ENCODE measurements at regions not wholly inside any gene's neighbourhood (a gene's known extent, or its start where the extent isn't known, plus 50 kb on each side); places are given as distances from the start of the nearest gene placed in this dataset.
"Not testable (repeated sequence)": the region's sequence is repeated elsewhere in the genome, so short reads cannot be mapped to it uniquely, and the experiment has no call there.

DNA sequence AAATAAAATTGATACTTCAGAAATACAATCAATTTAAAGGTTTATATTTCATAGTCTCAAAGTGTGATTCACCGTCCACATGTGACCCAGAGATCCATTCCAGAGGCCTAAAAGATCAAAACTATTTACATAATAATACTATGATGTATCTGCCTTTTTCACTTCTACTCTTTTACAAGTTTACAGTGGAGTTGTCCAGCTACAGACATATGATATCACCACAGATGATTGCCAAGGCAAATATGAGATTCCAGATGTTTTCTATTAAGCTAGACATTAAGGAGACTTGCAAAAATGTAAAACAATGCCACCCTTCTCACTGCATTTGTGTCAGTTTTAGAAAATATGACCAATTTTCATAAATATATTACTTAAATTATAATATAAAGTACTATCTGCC is 443.7 kb downstream of the GJA1 start:
- no peak for DNase-seq (ENCODE audit: extremely low read depth in 1 of 11, low read depth in 9 of 11, low spot score in 4 of 11)

DNA sequence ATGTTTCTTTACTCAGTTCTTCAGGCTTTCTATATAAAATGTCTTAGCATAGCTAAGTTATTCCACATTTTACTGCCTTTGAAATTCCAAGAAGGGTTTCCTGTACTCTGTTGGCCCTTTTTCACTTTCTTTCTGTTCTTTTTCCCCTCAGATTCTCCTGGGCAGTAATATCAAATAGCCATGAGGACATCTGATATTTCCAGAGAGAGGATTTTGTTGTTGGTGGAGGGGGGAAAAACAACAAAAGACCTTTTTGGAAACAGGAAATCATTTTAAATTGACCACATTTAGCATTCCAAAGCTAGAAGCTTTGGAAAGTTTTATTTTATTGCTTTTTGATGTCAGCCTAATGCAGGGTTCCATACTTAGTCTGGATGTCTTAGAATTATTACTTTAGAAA is 445.4 kb downstream of the GJA1 start:
- no peak for DNase-seq (ENCODE audit: extremely low read depth in 1 of 11, low read depth in 9 of 11, low spot score in 4 of 11)

DNA sequence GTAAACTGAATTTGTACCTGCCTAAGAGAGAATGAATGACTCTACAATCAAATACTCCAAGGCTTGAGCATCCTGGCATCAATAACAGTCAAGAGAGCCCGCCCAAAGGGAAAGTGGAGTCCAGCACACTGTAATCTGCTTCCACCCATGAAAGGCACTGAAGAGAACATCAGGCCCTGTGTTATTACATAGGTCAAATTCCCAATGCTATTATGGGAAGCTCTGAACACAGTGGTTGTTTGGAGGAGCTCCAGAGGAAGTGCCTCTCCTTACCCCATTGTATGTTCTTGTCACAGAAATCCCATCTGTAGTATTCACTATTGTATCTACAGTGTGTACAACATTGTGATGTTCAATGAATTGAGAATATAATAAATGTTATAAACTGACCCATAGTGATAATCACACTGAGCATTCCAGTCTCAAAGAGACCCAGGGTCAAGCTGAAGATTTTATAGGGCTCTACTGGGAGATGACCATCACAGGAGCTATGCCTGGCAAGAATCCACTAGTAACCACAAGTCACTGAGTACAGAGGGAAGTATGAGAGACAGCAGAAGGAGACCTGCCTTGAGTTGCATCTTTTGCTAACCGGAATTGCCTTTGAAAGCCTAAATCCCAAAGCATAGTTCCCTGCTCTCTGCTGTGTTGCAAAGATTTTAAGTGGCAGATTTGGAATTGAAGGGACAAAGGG is 446.7 kb downstream of the GJA1 start:
- DNase-seq (ENCODE audit: extremely low read depth in 1 of 11, low read depth in 9 of 11, low spot score in 4 of 11) = no peak

DNA sequence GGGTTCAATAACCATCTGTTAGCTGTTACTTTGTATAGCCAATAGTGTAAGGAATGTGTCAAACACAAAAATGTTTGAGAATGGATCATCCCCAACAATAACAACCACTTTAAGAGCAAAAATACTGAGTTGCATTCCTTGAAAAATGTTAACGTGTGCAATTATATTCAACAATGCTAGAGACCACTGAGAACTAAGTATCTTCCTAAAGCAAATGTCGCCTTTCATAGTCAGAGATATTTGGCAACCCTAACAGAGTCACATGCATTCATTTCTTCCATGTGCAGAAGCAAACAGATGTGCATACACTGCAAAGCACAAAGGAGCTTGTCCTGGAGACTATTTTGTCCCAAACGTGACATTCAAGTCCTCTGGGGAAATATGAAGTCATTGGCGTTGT is 448.6 kb downstream of the GJA1 start:
- no peak for DNase-seq (ENCODE audit: extremely low read depth in 1 of 11, low read depth in 9 of 11, low spot score in 4 of 11)

DNA sequence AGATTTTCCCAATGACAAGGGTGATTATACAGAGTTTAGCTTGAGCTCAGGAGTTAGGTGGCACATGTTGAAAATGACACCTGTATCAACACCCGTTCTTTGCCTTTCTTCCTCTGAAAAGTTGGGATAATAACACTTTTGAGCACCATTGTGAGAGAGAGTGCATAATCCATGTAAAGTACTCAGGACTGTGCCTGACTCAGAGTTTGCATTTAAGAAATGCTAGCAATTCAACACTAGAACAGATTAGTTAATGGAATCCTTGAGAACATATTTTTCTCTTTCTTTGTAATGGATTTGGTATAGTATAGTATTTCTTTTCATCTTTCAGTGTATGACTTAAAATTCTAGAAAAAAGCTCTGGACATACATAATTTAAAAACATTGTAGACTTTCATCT is 449.2 kb downstream of the GJA1 start:
- no peak for DNase-seq (ENCODE audit: extremely low read depth in 1 of 11, low read depth in 9 of 11, low spot score in 4 of 11)

DNA sequence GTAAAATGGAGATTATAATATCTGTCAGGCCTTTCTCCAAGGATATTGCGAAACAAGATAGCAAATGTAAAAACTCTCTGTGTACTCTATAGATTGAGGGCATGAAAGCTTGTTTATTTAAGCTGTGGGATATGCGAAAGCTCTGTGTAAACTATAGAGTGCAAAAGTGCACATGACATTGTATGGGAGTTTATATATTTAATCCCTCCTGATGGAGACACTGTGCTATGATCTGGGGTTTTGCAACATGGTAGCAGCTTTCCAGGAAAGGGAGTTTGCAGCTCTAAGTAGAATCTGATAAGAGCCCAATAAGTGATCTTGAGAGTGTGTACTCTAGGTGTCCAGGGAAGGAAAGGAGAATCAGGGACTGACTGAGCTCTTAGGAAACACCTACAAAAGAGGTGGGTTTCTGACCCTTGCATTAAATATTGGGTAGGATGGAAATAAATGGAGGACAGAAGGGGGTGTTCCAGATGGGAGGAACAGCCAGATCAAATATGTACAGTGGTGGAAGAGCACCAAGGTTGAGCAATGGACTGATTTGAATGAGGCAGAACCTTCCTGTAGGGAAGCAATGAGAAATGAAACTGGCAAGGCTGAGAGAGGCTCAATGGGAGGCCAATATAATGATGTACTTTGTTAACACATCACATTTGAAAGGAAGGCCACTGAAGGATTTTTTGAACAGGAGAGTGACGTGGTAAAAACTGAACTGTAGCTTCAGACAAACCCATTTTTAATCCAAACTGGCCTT is 450.1 kb downstream of the GJA1 start:
- DNase-seq (ENCODE audit: extremely low read depth in 1 of 11, low read depth in 9 of 11, low spot score in 4 of 11) = no peak

DNA sequence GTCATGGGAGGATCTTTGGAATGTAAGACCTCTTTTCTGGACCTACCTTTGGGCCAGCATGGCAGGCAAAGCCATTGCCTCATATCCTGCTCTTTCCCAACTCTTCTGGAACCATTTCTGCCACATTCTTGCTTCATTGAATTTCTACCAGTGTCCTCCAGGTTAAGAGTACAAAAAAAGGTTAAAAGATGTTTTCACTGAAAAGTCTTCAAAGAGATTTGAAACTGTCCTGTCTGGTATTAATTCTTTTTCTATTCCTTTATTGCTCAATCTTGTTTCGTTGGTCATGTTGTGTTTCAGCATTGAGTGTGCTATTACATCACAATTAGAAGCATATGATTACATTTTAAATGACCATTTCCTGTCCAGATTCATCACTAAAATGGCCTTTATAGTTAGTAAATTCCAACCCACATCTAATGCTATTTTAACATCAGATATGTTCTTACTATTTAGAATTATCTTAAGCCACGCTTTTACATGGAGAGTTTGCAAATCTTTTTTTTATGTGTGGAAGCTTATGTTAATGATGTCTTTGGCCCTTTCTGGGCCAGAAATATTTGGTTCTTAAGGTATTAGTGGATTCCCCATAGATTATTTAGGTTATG is 450.9 kb downstream of the GJA1 start:
- no peak for DNase-seq (ENCODE audit: extremely low read depth in 1 of 11, low read depth in 9 of 11, low spot score in 4 of 11)

DNA sequence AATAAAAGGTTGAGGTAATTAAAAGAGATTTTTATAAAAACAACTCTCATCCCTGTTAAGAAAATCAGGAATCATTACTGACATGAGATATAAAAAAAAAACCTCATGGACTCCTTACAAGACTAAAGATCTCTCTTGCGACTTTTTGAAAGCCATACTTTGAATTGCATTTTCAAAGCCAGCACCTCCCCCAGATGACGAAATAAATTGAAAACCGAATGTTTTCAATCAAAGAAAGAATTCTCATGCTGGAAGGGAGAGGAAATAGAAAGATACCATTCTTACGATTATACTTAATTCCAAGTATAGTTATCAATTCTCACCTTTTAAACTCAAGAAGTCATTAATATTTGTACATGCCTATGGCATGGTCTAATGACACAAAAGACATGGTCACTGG is 452.3 kb downstream of the GJA1 start:
- DNase-seq (ENCODE audit: extremely low read depth in 1 of 11, low read depth in 9 of 11, low spot score in 4 of 11) = no peak

DNA sequence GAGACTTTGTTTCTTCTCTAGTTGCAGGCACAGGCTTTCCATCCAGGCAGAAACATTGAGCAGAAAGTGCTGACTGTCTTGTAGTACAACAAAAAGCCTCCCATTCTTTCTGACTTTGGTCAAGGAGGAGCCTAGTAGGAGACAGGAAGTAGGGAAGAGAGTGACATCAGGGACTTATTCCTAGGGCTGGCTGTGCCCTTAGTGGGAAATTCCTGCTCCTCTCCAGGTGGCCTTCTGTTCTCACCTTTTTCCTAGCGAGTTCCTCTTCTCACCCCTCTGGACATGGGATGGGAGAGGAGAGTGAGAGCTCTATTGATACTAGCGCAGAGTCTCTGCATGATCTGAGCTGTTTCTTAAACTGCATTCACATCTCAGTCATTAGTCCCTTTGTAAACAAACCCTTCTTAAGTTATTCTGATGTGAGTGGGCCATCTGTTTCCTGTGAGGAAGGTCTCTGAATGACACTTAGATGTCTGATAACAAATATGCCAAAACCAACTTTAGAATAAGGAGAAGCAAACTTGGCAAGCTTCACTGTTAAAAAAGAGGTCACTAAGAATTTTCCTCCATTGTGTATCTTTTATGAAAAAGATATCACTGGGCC is 455.0 kb downstream of the GJA1 start:
- no peak for DNase-seq (ENCODE audit: extremely low read depth in 1 of 11, low read depth in 9 of 11, low spot score in 4 of 11)

DNA sequence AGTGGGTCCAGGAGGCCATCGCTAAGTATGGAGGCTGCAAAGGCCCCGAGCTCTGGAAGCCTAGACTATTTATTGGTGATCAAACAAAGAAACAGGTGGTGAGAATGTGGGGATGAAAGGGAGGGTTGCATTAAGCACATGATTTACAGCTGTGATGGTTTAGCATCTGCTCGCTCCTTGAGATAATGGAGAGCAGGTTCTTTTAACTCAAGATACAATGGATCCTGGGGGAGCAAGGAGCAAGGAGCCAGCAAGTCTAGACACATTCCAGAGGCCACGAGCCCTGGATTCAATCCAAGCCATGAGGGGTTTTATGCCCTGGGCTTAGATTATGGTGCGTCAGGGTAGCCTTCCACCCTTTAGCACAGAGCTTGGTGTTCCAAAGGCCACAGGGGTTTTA is 460.3 kb downstream of the GJA1 start:
- DNase-seq (ENCODE audit: extremely low read depth in 1 of 11, low read depth in 9 of 11, low spot score in 4 of 11) = not testable (repeated sequence)

DNA sequence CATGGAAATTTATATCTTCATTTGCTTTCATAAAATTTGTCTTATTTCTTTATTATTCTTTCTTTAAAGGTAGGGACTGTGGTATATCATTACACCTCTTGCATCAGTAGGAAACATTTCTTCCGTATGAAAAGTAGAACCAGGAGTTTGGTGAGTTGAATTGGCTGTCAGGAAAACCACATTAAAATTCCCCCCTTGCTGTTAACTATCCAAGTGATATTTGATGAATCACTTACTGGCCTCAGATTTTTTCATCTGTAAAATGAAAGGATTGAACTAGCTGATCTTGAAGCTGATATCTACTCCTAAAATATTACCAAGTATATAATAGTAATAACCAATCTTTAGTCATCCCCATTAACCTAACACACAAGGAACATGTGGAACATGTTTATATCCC is 460.9 kb downstream of the GJA1 start:
- DNase-seq (ENCODE audit: extremely low read depth in 1 of 11, low read depth in 9 of 11, low spot score in 4 of 11) = no peak

DNA sequence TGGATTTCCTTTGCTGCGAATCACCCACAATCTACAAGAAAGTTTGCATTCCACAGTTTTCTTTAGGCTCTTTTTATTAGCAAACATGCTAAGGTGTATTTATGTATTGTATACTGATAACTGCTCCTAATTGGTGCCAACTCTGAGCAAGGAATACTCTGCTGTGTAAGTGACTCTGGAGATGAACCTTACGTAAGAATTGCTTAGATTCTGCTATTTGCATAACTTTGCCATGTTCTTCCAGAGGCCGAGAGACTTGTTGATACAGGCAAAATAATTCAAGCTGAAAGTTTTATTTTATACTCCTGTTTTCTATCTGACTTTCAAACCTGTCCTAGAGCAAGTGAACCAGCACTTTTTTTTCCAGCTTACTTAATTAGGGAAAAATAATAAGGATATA is 461.3 kb downstream of the GJA1 start:
- no peak for DNase-seq (ENCODE audit: extremely low read depth in 1 of 11, low read depth in 9 of 11, low spot score in 4 of 11)

DNA sequence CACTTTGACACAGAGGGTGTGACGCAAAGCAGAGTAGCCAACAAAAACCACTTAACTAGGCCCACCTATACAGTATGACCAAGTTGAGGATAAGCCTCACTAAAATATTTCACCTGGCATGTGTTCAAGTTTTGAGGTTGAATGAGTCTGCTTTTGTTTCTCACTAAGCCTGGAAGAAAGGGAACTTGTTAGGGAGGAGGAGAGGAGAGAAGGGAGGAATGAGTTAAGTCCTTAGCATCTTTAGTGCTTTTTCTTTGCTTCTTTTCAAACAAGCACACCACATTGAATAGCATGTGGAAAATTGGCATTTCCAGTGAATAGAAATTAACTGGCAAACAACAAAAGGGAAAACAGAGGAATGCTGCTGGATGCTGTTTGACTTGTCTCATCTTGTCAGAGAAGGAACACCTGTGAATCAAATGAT is 461.9 kb downstream of the GJA1 start:
- DNase-seq (ENCODE audit: extremely low read depth in 1 of 11, low read depth in 9 of 11, low spot score in 4 of 11) = no peak

DNA sequence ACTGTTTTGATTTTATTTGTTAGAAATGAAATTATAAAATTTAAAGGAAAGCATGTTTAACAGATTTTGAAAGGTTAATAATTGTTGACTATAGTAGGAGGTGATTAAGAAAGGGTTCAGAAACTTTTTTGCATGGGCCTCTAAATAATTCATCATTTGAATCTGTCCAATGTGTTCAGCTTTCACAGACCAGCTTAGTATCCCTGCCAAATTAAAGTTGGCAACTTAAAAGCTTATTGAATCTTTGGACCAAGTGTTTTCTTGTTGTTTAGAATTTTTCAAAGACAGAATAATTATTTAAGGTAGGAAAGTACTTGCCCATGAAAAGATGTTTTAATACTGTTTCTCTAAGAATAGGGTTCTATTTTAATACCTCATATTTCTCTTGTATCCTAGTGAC is 466.0 kb downstream of the GJA1 start:
- no peak for DNase-seq (ENCODE audit: extremely low read depth in 1 of 11, low read depth in 9 of 11, low spot score in 4 of 11)

DNA sequence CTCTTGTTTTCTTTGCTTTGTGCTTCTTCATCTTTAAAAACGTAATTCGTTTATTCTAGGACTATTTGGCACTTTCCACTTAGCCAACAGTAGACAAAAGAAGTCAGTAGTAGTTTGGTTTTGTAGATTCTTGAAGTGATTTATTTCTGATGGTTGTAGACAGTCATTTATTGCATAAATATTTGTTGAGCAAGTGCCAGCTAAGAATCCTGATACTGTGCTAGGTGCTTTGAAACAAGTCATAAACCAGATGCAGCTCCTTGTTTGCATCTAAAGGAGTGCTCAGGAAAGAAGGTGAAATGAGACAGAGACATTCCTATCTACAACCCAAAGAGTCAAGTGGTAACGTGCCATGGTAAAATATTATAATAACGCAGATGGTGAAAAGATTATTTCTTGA is 469.1 kb downstream of the GJA1 start:
- no peak for DNase-seq (ENCODE audit: extremely low read depth in 1 of 11, low read depth in 9 of 11, low spot score in 4 of 11)

DNA sequence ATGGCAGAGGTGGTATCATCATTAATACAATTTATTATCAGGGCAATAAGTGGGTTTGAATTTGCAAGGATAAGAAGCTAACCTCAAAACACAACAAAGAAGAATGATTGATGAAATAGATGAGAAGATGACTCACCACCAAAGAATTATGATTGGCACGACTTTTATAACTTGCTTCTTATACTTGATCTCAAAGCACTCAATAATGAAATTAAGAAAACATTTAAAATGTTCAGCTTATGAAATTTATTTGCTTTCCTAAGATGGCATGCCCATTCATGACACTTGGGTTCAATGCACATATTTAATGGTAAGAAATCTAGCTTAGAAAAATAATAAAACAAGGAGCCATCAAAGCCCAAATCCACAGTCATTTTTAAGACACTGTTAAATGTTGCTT is 477.5 kb downstream of the GJA1 start:
- DNase-seq (ENCODE audit: extremely low read depth in 1 of 11, low read depth in 9 of 11, low spot score in 4 of 11) = no peak

DNA sequence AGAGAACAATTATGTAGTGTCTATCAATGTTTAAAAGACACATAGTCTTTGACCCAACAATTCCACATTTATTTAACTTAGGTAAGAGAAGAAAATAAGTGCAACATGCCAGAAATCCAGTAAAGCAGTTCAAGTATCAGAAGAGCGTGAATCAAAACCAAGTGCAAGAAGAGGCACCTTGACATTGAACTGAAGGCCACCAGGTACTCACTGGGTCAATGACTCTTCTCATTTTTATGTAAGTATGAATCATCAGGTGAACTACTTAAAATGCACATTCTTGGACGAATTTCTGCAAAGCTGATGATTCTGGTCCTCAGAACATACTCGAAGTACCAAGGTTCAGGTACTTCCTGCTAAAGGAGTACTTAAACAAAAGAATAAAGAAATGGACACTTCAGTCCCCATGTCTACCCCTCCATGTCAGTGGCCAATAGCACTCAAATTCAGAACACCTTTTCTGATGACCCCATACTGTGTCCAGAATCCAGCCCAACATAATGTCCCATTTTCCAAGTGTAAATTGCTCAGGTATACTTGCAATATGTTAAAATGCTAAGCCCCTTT is 481.9 kb downstream of the GJA1 start:
- no peak for DNase-seq (ENCODE audit: extremely low read depth in 1 of 11, low read depth in 9 of 11, low spot score in 4 of 11)

DNA sequence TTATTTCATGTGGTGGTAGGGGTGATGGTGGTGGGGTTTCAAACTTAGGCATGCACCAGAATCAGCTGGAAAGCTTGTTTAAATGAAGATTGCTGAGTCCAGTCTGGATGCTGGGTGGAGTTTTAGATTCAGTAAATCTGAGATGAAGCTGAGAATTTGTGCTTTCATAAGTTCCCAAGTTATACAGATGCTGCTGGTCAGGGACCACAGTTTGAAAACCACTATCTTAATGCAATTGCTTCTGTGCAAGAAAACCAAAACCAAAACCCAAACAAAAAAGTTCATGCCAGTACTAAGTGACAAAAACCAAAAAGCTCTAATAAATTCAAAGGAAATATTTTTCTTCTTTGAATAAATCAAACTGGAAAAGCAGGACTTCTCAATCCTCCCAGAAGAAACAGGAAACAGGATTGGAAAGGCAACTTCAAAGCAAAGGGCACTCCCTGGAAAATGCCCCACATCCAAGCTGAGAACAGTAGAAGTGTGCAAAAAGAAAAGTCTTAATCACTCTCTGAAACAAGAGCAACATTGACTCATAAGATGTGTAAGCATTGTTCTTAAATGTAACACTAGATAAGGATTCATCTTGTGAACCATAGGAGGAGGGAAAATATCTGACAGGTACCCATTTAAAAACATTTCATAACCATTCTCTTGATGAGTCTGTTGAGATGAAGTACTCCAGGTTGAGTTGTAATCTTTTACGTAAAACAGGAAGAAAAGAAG is 481.5 kb upstream of the HSF2 start:
- no peak for DNase-seq (ENCODE audit: extremely low read depth in 1 of 11, low read depth in 9 of 11, low spot score in 4 of 11)

DNA sequence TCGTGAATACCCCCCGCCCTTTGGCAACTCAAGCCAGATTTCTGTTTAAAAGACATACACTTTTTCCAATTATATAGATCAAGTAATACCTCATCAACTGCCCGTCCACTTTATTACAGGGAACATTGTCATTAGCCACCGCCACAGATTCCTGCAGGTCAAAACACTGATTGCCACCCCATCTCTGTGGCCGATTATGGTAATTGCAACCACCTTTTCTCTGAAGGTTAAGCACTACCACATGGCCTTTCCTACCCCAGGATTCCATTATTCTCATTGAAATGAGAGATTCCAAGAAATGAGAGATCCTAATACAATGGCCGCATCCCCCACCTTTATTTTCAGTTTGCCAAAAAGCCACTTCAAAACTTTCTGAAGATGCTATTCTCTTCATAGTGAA is 478.8 kb upstream of the HSF2 start:
- no peak for DNase-seq (ENCODE audit: extremely low read depth in 1 of 11, low read depth in 9 of 11, low spot score in 4 of 11)

Measured in renal cortex interstitium (tissue), 11 donors.